Neutrophil (primary cell): ENCODE measurements at regions not wholly inside any gene's neighbourhood (a gene's known extent, or its start where the extent isn't known, plus 50 kb on each side); places are given as distances from the start of the nearest gene placed in this dataset.

Experiments
- H3K27ac ChIP-seq: fragments of 200-600 bp; sonication (generic); 2 replicates; pipeline ENCODE4 v1.5.1; 2016; ENCODE audit warnings: mild to moderate bottlenecking, moderate library complexity
- H3K27me3 ChIP-seq: fragments of 200-600 bp; sonication (generic); 2 replicates; pipeline ENCODE4 v1.6.0; 2016; ENCODE audit warnings: mild to moderate bottlenecking
- H3K36me3 ChIP-seq: fragments of 200-600 bp; sonication (generic); 2 replicates; pipeline ENCODE4 v1.5.1; 2017
- H3K4me1 ChIP-seq, 2 experiments: fragments of 200-600 bp in 1 of 2; sonication (generic) in 1 of 2; 1 replicate in 1 of 2; 2 replicates in 1 of 2; pipeline versions ENCODE4 v1.5.1 to v1.6.1; 2013 to 2016; ENCODE audit warnings: low read depth in 1 of 2, low read length in 1 of 2, mild to moderate bottlenecking in 1 of 2, moderate library complexity in 1 of 2; ENCODE audit not compliant: control insufficient read depth in 1 of 2, insufficient read depth in 1 of 2
- H3K4me3 ChIP-seq, 2 experiments: fragments of 200-600 bp in 1 of 2; sonication (generic) in 1 of 2; 1 replicate in 1 of 2; 2 replicates in 1 of 2; pipeline ENCODE4 v1.5.1; 2013 to 2016; ENCODE audit warnings: low read depth in 1 of 2, low read length in 1 of 2, mild to moderate bottlenecking in 1 of 2, moderate library complexity in 1 of 2
- H3K9me3 ChIP-seq: fragments of 200-600 bp; sonication (generic); 2 replicates; pipeline ENCODE4 v1.5.1; 2016
- TF ChIP-seq, protein P1 (sequence below): fragments of 200-600 bp; sonication (generic); IDR thresholded peaks from 2 replicates; pipeline ENCODE4 v1.5.1; 2016; ENCODE audit warnings: antibody characterized with exemption

DNA sequence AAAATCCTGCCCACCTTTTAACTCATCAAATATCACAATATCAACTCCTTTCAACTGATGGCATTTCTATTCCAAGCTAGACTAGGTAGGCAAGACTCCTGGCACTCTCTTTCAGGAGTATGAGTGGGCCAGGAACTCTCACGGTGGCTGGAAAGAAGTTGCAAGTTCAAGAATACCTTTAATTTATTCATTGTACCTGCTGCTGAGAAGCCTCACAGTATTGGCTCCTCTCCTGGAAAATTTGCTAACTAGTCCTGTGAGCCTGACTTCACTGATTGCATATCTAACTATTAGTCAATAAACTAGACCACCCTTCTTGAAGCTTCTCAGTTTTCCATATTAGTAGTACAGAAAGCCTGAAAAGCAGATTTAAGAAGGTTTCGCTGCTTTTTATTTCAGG, 120.2 kb downstream of the DUSP10 start:
- no peaks in the 10 kb centered on the region for H3K4me1 ChIP-seq
- TF ChIP-seq, protein P1, sequence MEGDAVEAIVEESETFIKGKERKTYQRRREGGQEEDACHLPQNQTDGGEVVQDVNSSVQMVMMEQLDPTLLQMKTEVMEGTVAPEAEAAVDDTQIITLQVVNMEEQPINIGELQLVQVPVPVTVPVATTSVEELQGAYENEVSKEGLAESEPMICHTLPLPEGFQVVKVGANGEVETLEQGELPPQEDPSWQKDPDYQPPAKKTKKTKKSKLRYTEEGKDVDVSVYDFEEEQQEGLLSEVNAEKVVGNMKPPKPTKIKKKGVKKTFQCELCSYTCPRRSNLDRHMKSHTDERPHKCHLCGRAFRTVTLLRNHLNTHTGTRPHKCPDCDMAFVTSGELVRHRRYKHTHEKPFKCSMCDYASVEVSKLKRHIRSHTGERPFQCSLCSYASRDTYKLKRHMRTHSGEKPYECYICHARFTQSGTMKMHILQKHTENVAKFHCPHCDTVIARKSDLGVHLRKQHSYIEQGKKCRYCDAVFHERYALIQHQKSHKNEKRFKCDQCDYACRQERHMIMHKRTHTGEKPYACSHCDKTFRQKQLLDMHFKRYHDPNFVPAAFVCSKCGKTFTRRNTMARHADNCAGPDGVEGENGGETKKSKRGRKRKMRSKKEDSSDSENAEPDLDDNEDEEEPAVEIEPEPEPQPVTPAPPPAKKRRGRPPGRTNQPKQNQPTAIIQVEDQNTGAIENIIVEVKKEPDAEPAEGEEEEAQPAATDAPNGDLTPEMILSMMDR: no peak

DNA sequence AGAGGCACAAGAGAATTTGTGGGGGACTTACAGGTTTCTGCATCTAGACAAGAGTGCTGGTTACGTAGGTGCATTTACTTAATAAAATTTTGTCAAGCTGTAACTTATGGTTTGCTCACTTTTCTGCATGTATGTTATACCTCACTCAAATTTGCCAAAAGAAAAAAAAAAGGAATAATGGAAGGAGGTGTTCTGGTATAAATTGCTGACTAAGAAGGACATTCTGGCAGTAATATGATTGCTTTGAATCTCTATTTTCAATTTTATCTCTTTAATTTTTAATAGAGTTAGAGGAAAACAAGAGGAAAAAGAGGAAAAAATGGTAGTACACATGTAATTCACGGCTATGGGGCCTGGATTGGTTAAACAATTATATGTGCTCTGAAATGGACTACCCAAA, 119.5 kb downstream of the DUSP10 start:
- no peaks in the 10 kb centered on the region for H3K27me3 ChIP-seq
- H3K4me1 ChIP-seq: no peaks in the 10 kb centered on the region
- H3K27ac ChIP-seq: no peak overlapping the region
- TF ChIP-seq, protein P1: no peak
- no peak overlapping the region for H3K4me3 ChIP-seq
- no peaks in the 10 kb centered on the region for H3K9me3 ChIP-seq
- no peaks in the 10 kb centered on the region for H3K36me3 ChIP-seq

More for the DNA sequence above, 120.2 kb downstream of the DUSP10 start:
- H3K9me3 ChIP-seq: no peaks in the 10 kb centered on the region
- no peak overlapping the region for H3K4me3 ChIP-seq
- H3K36me3 ChIP-seq: no peaks in the 10 kb centered on the region
- no peaks in the 10 kb centered on the region for H3K27me3 ChIP-seq
- H3K27ac ChIP-seq: no peak overlapping the region

DNA sequence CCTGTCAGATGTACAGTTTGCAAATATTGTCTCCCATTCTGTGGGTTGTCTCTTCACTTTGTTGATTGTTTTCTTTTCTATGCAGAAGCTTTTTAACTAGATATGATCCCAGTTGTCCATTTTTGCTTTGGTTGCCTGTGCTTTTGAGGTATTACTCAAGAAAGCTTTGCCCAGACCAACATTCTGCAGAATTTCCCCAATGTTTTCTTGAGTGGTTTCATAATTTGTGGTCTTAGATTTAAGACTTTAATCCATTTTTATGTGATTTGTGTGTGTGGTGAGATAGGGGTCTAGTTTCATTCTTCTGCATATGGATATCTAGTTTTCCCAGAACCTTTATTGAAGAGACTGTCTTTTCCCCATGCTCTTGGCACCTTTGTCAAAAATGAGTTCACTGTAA, 116.9 kb downstream of the DUSP10 start:
- TF ChIP-seq, protein P1: no peak

DNA sequence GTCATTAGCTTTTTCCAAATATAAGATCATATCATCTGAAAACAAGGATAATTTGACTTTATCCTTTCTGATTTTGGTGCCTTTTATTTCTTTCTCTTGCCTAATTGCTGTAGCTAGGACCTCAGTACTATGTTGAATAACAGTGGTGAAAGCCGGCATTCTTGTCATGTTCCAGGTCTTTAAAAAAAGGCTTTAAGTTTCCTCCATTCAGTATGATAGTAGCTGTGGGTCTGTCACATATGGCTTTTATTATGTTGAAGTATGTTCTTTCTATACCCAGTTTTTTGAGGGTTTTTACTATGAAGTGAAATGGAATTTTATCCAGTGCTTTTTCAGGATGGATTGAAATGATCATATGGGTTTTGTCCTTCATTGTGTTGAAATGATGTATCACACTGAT, 115.8 kb downstream of the DUSP10 start:
- Histone ChIP-seq H3K27me3 (no peaks in the 10 kb centered on the region), H3K4me1 (no peaks in the 10 kb centered on the region), H3K27ac (no peak overlapping the region), H3K4me3 (no peak overlapping the region), H3K9me3 (no peaks in the 10 kb centered on the region), H3K36me3 (no peaks in the 10 kb centered on the region)
- TF ChIP-seq, protein P1: no peak

More for the DNA sequence above, 116.9 kb downstream of the DUSP10 start:
- Histone ChIP-seq H3K36me3 (no peaks in the 10 kb centered on the region), H3K9me3 (no peaks in the 10 kb centered on the region), H3K27me3 (no peaks in the 10 kb centered on the region), H3K4me1 (no peaks in the 10 kb centered on the region), H3K27ac (no peak overlapping the region), H3K4me3 (no peak overlapping the region)

DNA sequence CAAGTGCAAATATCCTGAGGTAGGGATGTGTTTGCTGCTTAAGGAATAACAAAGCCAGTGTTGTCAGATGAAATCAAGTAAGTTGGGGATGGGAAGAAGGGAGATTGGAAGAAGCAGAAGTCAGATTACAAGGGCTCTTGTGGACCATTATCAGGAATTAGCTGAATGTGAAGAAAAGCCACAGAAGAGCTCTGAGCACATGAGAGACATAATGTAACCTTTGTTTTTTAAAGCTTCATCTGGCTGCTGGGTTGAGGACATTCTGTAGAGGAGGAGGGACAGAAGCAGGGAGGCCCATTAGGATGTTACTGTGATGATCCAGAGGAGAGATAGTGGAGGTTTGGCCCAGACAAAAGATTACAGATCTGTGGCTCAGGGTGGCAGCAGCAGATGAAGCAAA, 111.7 kb downstream of the DUSP10 start:
- Histone ChIP-seq H3K9me3 (no peaks in the 10 kb centered on the region), H3K4me3 (no peak overlapping the region), H3K36me3 (no peaks in the 10 kb centered on the region), H3K27ac (no peak overlapping the region), H3K27me3 (no peaks in the 10 kb centered on the region), H3K4me1 (no peaks in the 10 kb centered on the region)
- TF ChIP-seq, protein P1: no peak

DNA sequence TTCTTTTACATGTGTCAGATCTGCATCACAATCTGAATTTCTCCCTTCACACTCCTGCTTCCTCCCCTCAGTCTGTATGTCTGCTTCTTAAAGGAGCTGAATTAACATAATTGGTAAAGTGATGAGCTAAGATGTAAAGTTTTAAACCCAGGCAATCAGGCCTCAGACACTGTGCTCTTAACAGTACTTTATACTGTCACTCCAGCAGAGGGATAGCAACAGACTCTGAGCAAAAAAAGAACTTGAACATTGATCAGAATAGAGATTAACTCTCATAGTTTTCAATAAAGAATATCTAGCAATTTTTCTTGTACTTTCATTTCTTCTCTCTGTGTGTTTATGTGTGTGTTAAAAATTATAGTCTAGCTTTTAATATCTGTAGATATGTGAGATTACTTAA, 110.3 kb downstream of the DUSP10 start:
- H3K4me3 ChIP-seq: no peak overlapping the region
- no peaks in the 10 kb centered on the region for H3K9me3 ChIP-seq
- H3K36me3 ChIP-seq: no peaks in the 10 kb centered on the region
- H3K27ac ChIP-seq: no peak overlapping the region
- H3K4me1 ChIP-seq: no peaks in the 10 kb centered on the region
- TF ChIP-seq, protein P1: no peak
- H3K27me3 ChIP-seq: no peaks in the 10 kb centered on the region
